AG10803 (cell line): ENCODE measurements at regions not wholly inside any gene's neighbourhood (a gene's known extent, or its start where the extent isn't known, plus 50 kb on each side); places are given as distances from the start of the nearest gene placed in this dataset.

ENCODE experiments used
- DNase-seq: peaks from one replicate; pipeline ENCODE4 v3.0.0; 2010; ENCODE audit warnings: low read depth
- H3K4me3 ChIP-seq: 2 replicates; pipeline ENCODE4 v1.5.1; 2011; ENCODE audit warnings: mild to moderate bottlenecking, low read length, control low read depth
- CTCF ChIP-seq: conservative IDR thresholded peaks from 2 replicates; pipeline ENCODE4 v1.5.1; 2011; ENCODE audit warnings: mild to moderate bottlenecking, low read length, control low read depth, inconsistent platforms

- no peak overlapping the region for H3K4me3 ChIP-seq
- no peak for TF ChIP-seq CTCF
- no peak for DNase-seq
These were observed 394.5 kb downstream of the RERGL start for GRCh38 chr12:17695495-17695894.

DNA sequence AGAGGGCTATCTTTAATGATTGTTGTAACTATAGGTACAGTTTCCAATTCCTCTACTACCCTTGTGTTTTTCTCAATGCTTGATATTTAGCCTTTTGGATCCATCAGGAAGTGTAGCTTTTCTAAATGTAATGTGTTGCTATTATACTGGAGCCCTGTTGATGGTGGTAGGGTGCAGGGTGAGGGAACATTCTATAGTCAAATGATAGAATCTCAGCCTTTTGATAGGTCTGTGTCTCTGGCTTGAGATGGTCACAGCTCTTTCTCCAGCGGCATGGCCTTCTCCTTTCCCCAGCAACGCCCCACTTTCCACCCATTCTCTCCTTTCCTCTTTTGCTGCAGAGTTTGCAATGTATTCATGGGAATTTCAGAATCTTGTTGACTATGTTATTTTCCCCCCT lies 398.6 kb downstream of the RERGL start:
- H3K4me3 ChIP-seq, result no peak overlapping the region
- no peak for TF ChIP-seq CTCF
- no peak for DNase-seq

- TF ChIP-seq CTCF, result no peak
- no peak overlapping the region for H3K4me3 ChIP-seq
- DNase-seq, result no peak
These were observed 409.8 kb downstream of the RERGL start for GRCh38 chr12:17680220-17680619.

DNA sequence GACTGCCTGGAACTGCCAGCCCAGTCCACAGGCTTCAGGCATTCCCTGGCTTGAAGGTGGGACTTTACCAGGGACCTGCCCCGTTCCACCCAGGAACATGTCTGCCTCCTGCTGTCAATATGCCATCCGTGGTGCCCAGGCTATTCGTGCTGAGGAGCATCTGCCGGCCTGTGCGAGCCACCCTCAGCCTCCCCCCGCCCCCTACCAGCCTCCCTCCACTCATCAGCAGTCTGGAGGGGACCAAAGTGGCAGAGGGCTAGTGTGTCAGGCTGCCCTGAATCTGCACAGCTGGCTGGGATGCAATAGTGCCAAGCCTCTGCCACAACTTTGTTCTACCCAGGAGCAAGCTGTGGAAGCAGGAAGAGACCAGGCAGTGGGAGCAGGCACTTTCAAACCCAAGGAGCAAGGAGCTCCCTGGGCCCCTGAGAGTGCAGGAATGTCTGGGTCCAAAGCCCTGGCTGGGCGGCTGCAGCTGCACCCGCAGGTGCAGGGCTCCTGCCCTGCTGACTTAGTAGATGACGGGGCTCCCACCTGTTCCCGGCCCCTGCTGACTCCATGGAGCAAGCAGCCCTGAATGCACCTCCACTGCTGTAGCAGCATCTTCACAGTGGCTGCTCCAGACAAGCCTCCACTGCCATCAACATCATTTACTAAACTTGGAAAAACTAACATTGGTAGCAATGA lies 423.2 kb downstream of the RERGL start:
- TF ChIP-seq CTCF, result no peak
- no peak for DNase-seq
- H3K4me3 ChIP-seq, result no peak overlapping the region

GRCh38 chr12:17665839-17666238 lies 424.2 kb downstream of the RERGL start:
- TF ChIP-seq CTCF, result no peak
- no peak overlapping the region for H3K4me3 ChIP-seq
- no peak for DNase-seq

DNA sequence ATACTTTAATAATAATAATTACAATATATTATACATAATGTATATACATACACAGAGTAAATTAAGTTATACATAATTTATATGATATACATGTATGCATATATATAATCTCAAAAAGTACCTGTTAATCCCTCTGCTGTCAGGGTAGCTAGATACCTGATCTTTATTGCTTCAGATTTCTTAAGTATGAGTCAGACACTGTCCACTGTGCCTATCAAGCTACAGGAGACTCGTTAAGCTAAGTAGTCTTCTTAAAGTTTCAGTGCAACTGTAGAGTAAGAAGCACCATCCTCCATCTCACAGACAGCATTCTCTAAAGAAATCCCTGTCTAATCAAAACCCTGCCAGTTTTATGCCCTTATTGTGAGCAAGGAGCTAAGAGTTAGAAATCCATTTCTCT lies 428.7 kb downstream of the RERGL start:
- H3K4me3 ChIP-seq, result no peak overlapping the region
- DNase-seq, result no peak
- no peak for TF ChIP-seq CTCF

DNA sequence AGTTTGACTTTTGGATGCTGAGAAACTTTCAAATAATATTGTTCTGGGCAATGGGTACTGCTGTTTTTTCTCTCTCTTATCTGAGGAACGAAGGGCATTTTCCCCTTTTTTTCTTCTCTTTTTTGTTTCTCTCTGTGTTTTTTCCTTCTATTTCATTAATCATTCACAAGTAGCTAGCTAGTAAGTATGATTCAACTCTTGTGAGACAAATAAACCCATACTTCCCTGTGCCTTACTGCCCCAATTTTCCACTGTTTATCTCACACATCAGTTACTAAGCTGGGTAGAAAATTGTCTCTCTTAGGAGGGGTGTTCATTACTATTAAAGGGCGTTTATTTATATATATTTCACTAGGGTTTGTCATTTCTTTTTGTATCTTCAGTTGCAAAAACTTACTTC lies 437.6 kb downstream of the RERGL start:
- no peak overlapping the region for H3K4me3 ChIP-seq
- TF ChIP-seq CTCF, result no peak
- no peak for DNase-seq
